ENCODE measurements at regions not wholly inside any gene's neighbourhood (a gene's known extent, or its start where the extent isn't known, plus 50 kb on each side); places are given as distances from the start of the nearest gene placed in this dataset.

- dilution Hi-C loops (cut with HindIII; ENCODE audit: low sequenced_read_pairs, unreplicated experiment) = no loop called here
- BruUV-seq (replicated peaks) = no TSS peak
- TF ChIP-seq MXI1 (IDR thresholded peaks at IDR 0.05; ENCODE audit: borderline replicate concordance, low read depth, low read length) (no peak), NFE2L2 (IDR thresholded peaks at IDR 0.05; ENCODE audit: low read depth, low read length) (no peak), BHLHE40 (IDR thresholded peaks at IDR 0.05; ENCODE audit: low read depth, low read length) (no peak), CHD1 (IDR thresholded peaks at IDR 0.05; ENCODE audit: low read depth, low read length) (no peak), RCOR1 (IDR thresholded peaks at IDR 0.05; ENCODE audit: insufficient replicate concordance, low read length) (no peak), USF2 (IDR thresholded peaks at IDR 0.05; ENCODE audit: low read depth, low read length) (no peak), MAZ (IDR thresholded peaks at IDR 0.05; ENCODE audit: borderline replicate concordance, low read depth, low read length) (no peak), CTCF (conservative IDR thresholded peaks at IDR 0.05; ENCODE audit: low read depth, low read length) (no peak), POLR2A (IDR thresholded peaks at IDR 0.05; ENCODE audit: low read depth, low read length) (no peak), ELK1 (IDR thresholded peaks at IDR 0.05; ENCODE audit: borderline replicate concordance, low read depth, low read length) (no peak), CEBPB (IDR thresholded peaks at IDR 0.05; ENCODE audit: low read depth, low read length) (no peak), RFX5 (IDR thresholded peaks at IDR 0.05; ENCODE audit: low read depth, low read length) (no peak), SMC3 (IDR thresholded peaks at IDR 0.05; ENCODE audit: low read depth, low read length) (no peak)
Measured at GRCh38 chr7:115600207-115600606, 430.4 kb downstream of the TFEC start.

More at GRCh38 chr7:115600207-115600606, 430.4 kb downstream of the TFEC start:
- intact Hi-C loops (cut with micrococcal nuclease) (no loop called here), in situ Hi-C loops (cut with MboI; ENCODE audit: low sequenced_read_pairs) (no loop called here)
- no peaks in the 10 kb centered on the region for H4K20me1 ChIP-seq (ENCODE audit: insufficient read depth, low read length)
- no peaks in the 10 kb centered on the region for H3K27me3 ChIP-seq (ENCODE audit: control insufficient read depth, insufficient read depth, low read length)
- peak overlapping the region; percentile 61 for H2BK20ac ChIP-seq (ENCODE audit: low read depth, low read length)
- CTCF ChIA-PET = no interaction called here
- H3K9me3 ChIP-seq (ENCODE audit: control insufficient read depth, insufficient read depth, low read length) = no peaks in the 10 kb centered on the region; the same call in 1 of the 2 replicates
- H3K36me3 ChIP-seq (ENCODE audit: control insufficient read depth, insufficient read depth, low read length) = no peaks in the 10 kb centered on the region
- peak overlapping the region; percentile 22; the same call in 1 of the 2 replicates for H3K14ac ChIP-seq (replicated peaks; ENCODE audit: low read depth, low read length)
- H2BK120ac ChIP-seq (ENCODE audit: low read depth, low read length) = peak overlapping the region; percentile 64; the same call in 1 of the 2 replicates
- H3K9me1 ChIP-seq (ENCODE audit: insufficient read depth, low read length) = no peaks in the 10 kb centered on the region
- no peak overlapping the region for H3K56ac ChIP-seq (ENCODE audit: extremely low read depth, insufficient read depth, low read length)
- no peak overlapping the region for H2AK5ac ChIP-seq (ENCODE audit: low read depth, low read length)
- no peak overlapping the region for H2BK5ac ChIP-seq (ENCODE audit: low read depth, low read length, poor library complexity, severe bottlenecking)
- H3K4me2 ChIP-seq (ENCODE audit: low read depth, low read length) = no peak overlapping the region
- H3K9ac ChIP-seq (ENCODE audit: low read depth, low read length) = no peak overlapping the region
- H3K18ac ChIP-seq (ENCODE audit: low read depth, low read length) = no peak overlapping the region
- H3K79me1 ChIP-seq (ENCODE audit: low read depth in 1 of 2, low read length in 2 of 2) = no peaks in the 10 kb centered on the region
- no peak overlapping the region for H3K27ac ChIP-seq (ENCODE audit: insufficient read depth, low read length)
- peak; percentile 29 for ATAC-seq (ENCODE audit: low read depth)
- peaks cover 2% of the 10 kb centered on the region; the same call in 1 of the 2 replicates for H3K4me1 ChIP-seq (ENCODE audit: control insufficient read depth, insufficient read depth, low read length)
- no peak overlapping the region for H4K5ac ChIP-seq (ENCODE audit: low read depth, low read length)
- no peak overlapping the region for H3K23ac ChIP-seq (ENCODE audit: low read depth, low read length)
- no peak overlapping the region for H3K4me3 ChIP-seq (ENCODE audit: insufficient read depth, low read depth, low read length)
- H2BK15ac ChIP-seq (ENCODE audit: low read depth, low read length) = no peak overlapping the region
- WGBS, 2 experiments (ENCODE audit: extremely low coverage in 2 of 2, insufficient read length in 1 of 2) = no CpG with 5 or more reads among the region's 1 CpG
- peak; percentile 28 for DNase-seq
- POLR2A ChIA-PET (ENCODE audit: unreplicated experiment) = no interaction called here
- no peak overlapping the region for H2AFZ ChIP-seq (replicated peaks; ENCODE audit: low read length, poor library complexity)
- no peak overlapping the region; the same call in 1 of the 2 replicates for H4K91ac ChIP-seq (ENCODE audit: insufficient read depth, low read depth, low read length)
- H4K8ac ChIP-seq (ENCODE audit: low read depth in 2 of 2, low read length in 2 of 2) = peak overlapping the region in 1 of 2 experiments; percentile 47; a peak in 1 of 4 replicates
- H3K4ac ChIP-seq (ENCODE audit: low read depth, low read length) = peak overlapping the region; percentile 20; the same call in 1 of the 2 replicates
- no peak overlapping the region for H2AK9ac ChIP-seq (replicated peaks; ENCODE audit: low read depth, low read length, poor library complexity)
